ENCODE measurements at regions not wholly inside any gene's neighbourhood (a gene's known extent, or its start where the extent isn't known, plus 50 kb on each side); places are given as distances from the start of the nearest gene placed in this dataset.

DNA sequence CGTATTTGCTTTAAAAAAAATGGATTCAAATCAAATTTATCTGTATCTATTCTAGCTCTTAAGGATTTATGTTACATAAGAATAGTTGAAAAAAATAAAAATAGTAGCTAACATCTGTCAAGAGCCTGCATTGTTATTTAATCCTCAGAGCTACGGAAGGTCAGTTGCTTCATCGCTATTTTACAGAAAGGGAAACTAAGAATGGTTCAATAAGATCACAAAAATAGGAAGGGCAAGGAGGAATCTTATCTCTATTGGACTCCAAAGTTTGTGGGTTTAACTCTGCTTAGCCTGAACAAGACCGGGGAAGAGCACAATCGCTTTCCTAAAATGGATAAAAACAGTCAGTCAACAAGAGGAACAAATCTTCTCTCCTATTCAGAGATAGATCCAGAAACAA, 270.2 kb upstream of the SMIM31 start:
- Histone ChIP-seq H3K27me3 (no peaks in the 10 kb centered on the region), H3K4me2 (no peak overlapping the region), H3K4me3 (no peak overlapping the region), H3K4me1 (no peaks in the 10 kb centered on the region), H3K9ac (no peak overlapping the region), H3K27ac (no peak overlapping the region), H2AFZ (replicated peaks) (peak overlapping the region; percentile 48), H3F3A (ENCODE audit: low read depth) (no peaks in the 10 kb centered on the region), H3K9me3 (ENCODE audit: low read depth) (no peaks in the 10 kb centered on the region), H3K79me2 (ENCODE audit: low read depth) (no peaks in the 10 kb centered on the region), H4K20me1 (ENCODE audit: low read depth) (no peaks in the 10 kb centered on the region), H3K36me3 (no peaks in the 10 kb centered on the region)
- Mint-ChIP-seq H3K36me3 (no peaks in the 10 kb centered on the region), H3K27me3 (ENCODE audit: insufficient read depth, low read depth) (no peaks in the 10 kb centered on the region), H3K27ac (no peak overlapping the region), H3K9me3 (no peaks in the 10 kb centered on the region), H3K4me3 (no peak overlapping the region), H3K4me1 (no peaks in the 10 kb centered on the region)
- no peak for DNase-seq (ENCODE audit: low spot score)
- TF ChIP-seq EZH2phosphoT487 (IDR thresholded peaks at IDR 0.05) (no peak), EZH2 (IDR thresholded peaks at IDR 0.05) (no peak)
- TF ChIP-seq, protein P1, sequence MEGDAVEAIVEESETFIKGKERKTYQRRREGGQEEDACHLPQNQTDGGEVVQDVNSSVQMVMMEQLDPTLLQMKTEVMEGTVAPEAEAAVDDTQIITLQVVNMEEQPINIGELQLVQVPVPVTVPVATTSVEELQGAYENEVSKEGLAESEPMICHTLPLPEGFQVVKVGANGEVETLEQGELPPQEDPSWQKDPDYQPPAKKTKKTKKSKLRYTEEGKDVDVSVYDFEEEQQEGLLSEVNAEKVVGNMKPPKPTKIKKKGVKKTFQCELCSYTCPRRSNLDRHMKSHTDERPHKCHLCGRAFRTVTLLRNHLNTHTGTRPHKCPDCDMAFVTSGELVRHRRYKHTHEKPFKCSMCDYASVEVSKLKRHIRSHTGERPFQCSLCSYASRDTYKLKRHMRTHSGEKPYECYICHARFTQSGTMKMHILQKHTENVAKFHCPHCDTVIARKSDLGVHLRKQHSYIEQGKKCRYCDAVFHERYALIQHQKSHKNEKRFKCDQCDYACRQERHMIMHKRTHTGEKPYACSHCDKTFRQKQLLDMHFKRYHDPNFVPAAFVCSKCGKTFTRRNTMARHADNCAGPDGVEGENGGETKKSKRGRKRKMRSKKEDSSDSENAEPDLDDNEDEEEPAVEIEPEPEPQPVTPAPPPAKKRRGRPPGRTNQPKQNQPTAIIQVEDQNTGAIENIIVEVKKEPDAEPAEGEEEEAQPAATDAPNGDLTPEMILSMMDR (IDR thresholded peaks at IDR 0.05) = no peak

DNA sequence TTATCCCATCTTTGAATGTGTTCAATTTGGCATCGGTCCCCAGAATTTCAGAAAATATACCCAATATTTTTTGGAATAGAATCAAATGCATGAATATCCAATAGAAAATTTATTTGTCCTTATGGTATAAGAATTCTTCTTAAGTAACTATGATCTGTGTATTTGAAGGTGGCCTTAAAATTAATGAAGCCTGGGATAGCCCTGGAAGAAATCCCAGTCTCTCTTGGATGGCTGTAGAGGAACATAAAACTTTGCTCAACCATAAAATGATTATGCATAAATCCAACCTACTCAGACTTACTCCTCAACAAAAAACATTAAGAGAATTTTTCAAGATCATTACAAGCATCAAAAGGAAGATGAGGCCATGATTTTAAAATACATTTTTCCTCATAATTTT, 269.4 kb upstream of the SMIM31 start:
- no peak overlapping the region for H3K27ac ChIP-seq
- H4K20me1 ChIP-seq (ENCODE audit: low read depth) = no peaks in the 10 kb centered on the region
- TF ChIP-seq, protein P1 (IDR thresholded peaks at IDR 0.05) = no peak
- no peak for TF ChIP-seq EZH2phosphoT487 (IDR thresholded peaks at IDR 0.05)
- no peak for TF ChIP-seq EZH2 (IDR thresholded peaks at IDR 0.05)
- no peaks in the 10 kb centered on the region for H3K9me3 Mint-ChIP-seq
- H3K4me1 Mint-ChIP-seq = no peaks in the 10 kb centered on the region
- H3F3A ChIP-seq (ENCODE audit: low read depth) = no peaks in the 10 kb centered on the region
- no peak overlapping the region for H3K4me3 Mint-ChIP-seq
- no peaks in the 10 kb centered on the region for H3K9me3 ChIP-seq (ENCODE audit: low read depth)
- no peaks in the 10 kb centered on the region for H3K4me1 ChIP-seq
- H3K27ac Mint-ChIP-seq = no peak overlapping the region
- H3K36me3 ChIP-seq = no peaks in the 10 kb centered on the region
- H3K79me2 ChIP-seq (ENCODE audit: low read depth) = no peaks in the 10 kb centered on the region
- H3K9ac ChIP-seq = no peak overlapping the region
- H2AFZ ChIP-seq (replicated peaks) = no peak overlapping the region
- no peak for DNase-seq (ENCODE audit: low spot score)
- H3K27me3 Mint-ChIP-seq (ENCODE audit: insufficient read depth, low read depth) = no peaks in the 10 kb centered on the region
- H3K4me2 ChIP-seq = no peak overlapping the region
- no peaks in the 10 kb centered on the region for H3K36me3 Mint-ChIP-seq
- no peaks in the 10 kb centered on the region for H3K27me3 ChIP-seq
- H3K4me3 ChIP-seq = no peak overlapping the region

DNA sequence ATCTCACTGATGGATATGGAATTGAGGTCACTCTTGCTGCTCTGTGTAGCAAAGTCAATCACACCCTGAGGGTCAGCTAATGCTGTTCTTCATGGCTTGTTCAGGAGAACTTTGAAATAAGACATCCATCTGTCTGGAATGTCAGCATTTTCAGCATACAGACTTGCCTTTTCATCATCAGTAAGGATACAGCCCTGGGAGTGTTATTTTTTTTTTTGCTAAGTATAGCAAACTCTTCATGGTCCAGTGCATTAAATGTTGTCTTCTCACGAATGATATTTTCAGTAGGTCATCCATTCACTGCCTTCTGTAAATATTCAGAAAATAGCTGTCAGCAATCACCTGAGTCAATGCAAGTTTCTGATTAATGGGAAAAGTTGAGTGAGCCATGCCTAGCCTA, 268.8 kb upstream of the SMIM31 start:
- no peak for DNase-seq (ENCODE audit: low spot score)
- Mint-ChIP-seq H3K4me1 (no peaks in the 10 kb centered on the region), H3K27me3 (ENCODE audit: insufficient read depth, low read depth) (no peaks in the 10 kb centered on the region), H3K27ac (no peak overlapping the region), H3K4me3 (no peak overlapping the region), H3K9me3 (no peaks in the 10 kb centered on the region), H3K36me3 (no peaks in the 10 kb centered on the region)
- no peak overlapping the region for H3K27ac ChIP-seq
- H3K4me2 ChIP-seq = no peak overlapping the region
- no peaks in the 10 kb centered on the region for H3F3A ChIP-seq (ENCODE audit: low read depth)
- H3K27me3 ChIP-seq = no peaks in the 10 kb centered on the region
- H3K79me2 ChIP-seq (ENCODE audit: low read depth) = no peaks in the 10 kb centered on the region
- TF ChIP-seq EZH2phosphoT487 (IDR thresholded peaks at IDR 0.05) (no peak), EZH2 (IDR thresholded peaks at IDR 0.05) (no peak)
- TF ChIP-seq, protein P1 (IDR thresholded peaks at IDR 0.05) = no peak
- no peaks in the 10 kb centered on the region for H4K20me1 ChIP-seq (ENCODE audit: low read depth)
- H2AFZ ChIP-seq (replicated peaks) = no peak overlapping the region
- no peaks in the 10 kb centered on the region for H3K9me3 ChIP-seq (ENCODE audit: low read depth)
- no peaks in the 10 kb centered on the region for H3K4me1 ChIP-seq
- no peak overlapping the region for H3K4me3 ChIP-seq
- H3K9ac ChIP-seq = no peak overlapping the region
- H3K36me3 ChIP-seq = no peaks in the 10 kb centered on the region

DNA sequence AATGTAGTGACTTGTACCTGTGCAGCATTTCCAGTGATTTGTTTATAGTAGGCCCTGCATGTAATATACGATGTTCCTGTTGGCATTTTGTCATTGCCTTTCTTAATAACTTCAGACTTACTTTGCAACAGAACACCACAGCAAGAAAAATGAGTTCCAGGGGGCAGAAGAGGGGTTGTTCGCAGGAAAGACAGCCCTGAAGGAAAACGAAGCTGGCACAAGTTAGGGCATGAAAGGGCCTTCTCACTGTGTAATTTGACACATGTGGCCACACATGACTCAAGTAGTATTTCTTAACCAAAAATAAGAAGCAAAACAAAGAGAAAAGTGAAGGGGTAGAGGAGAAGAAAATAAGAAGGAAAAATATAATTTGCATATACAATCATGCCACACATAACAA, 265.8 kb upstream of the SMIM31 start:
- Histone ChIP-seq H3K27me3 (no peaks in the 10 kb centered on the region), H3K4me2 (no peak overlapping the region), H3K9ac (no peak overlapping the region), H3K4me3 (no peak overlapping the region), H3F3A (ENCODE audit: low read depth) (no peaks in the 10 kb centered on the region), H3K36me3 (no peaks in the 10 kb centered on the region), H3K27ac (no peak overlapping the region), H2AFZ (replicated peaks) (no peak overlapping the region), H3K79me2 (ENCODE audit: low read depth) (no peaks in the 10 kb centered on the region), H3K9me3 (ENCODE audit: low read depth) (no peaks in the 10 kb centered on the region), H3K4me1 (no peaks in the 10 kb centered on the region), H4K20me1 (ENCODE audit: low read depth) (no peaks in the 10 kb centered on the region)
- DNase-seq (ENCODE audit: low spot score) = no peak
- Mint-ChIP-seq H3K27me3 (ENCODE audit: insufficient read depth, low read depth) (peaks cover 4% of the 10 kb centered on the region), H3K4me3 (no peak overlapping the region), H3K9me3 (no peaks in the 10 kb centered on the region), H3K36me3 (no peaks in the 10 kb centered on the region), H3K27ac (no peak overlapping the region), H3K4me1 (no peaks in the 10 kb centered on the region)
- no peak for TF ChIP-seq EZH2phosphoT487 (IDR thresholded peaks at IDR 0.05)
- no peak for TF ChIP-seq EZH2 (IDR thresholded peaks at IDR 0.05)
